Posterior vena cava (tissue), 2 donors: ENCODE measurements at regions not wholly inside any gene's neighbourhood (a gene's known extent, or its start where the extent isn't known, plus 50 kb on each side); places are given as distances from the start of the nearest gene placed in this dataset.

Source experiments
- DNase-seq: peaks from one replicate; pipeline ENCODE4 v3.0.0-alpha.2; 2020; ENCODE audit warnings: low spot score
- intact Hi-C, 2 donors: fragments of 100-400 bp; cut with DNase I; formaldehyde crosslinking; loops; one replicate each; pipeline versions ENCODE4 v1.14.1 to v1.14.2; 2022 to 2023
- donor health status: DM: yes; HTN: yes; CAD: no.
- donor health status: DM: yes; HTN: yes; CAD: no.

DNA sequence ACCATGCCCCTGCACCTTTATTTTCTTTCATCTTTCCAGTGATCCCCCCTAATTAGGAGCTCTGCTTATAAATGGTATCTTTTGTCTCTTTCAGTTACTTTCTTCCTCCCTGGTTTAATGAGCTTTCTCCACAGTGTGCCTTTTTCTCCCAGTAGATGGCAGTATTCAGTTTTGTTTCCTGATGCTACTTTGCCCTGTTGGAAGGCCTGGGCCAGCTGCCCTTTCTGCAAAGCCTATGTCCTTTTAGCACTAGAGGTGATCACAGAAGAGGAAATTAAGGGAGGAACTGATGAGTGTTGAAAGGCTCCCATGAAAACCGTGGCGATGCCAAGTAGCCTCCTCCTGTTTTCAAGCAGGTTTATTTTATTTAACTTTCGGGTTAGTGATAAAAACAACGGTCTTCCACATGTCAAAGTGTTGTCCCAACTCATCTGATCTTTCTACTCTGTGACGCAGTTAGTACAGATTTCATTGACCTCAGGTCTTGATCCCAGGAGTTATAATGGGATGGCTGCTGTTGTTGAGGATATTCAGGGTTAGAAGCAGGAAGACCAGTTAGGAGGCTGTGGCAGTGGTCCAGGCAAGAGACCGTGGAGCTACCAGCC lies 184.2 kb upstream of the BMP2 start:
- no peak for DNase-seq
- intact Hi-C loops, result no loop called here

DNA sequence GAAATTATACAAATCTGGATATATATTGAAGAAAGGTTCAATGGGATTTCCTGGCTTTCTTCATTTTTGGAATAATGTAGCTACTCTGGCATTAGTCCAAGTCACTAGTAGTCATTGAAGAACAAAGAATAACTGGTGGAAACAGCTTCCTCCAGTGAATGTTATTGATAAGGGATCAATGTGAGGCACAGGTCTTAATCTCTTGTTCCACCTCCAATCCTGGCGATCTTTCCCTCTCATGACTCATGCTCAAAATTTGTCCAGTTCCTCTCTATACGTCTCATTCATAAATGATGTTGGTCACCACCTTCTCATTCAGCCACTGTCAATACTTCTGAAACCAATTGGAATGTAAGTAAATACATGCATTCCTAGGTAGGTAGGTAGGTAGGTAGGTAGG lies 185.0 kb upstream of the BMP2 start:
- intact Hi-C loops, result no loop called here

DNA sequence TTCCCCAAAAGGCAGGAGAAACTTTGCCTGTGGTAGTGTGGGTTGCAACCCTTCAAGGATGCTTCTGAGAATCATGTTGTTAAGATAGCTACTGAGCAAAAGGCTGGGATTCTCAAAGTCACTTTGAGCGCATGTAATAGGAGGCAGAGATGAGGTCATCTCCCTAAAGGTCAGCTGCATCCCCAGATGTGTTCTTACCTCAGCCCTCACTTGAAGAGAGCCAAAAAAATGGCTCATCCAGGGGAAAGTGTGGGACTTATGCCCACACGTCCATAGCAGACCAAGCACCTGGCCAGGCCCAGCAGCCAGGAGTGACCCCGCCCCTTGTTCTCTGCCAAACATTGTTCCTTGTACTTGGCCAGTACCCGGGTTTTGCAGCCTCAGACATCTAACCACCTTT lies 187.0 kb upstream of the BMP2 start:
- no peak for DNase-seq
- intact Hi-C loops, result no loop called here

More for the DNA sequence above, 185.0 kb upstream of the BMP2 start:
- no peak for DNase-seq

DNA sequence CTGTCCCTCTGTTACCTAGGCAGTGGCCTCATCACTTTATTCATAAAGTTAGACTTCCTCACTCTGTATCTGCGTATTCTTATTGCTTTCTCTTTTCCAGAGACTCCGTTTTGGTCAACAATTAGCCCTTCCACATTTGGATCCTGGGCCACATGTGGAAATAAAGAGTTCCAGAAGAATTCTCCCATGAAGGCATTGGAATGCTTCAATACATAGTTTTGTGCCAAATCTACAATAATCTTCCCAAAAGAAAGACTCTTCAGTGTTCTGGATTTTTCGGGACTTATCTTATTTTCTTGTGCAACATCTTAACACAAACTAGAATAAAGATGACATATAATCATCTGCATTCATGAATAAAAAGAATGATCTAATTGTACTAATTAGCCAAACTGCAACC lies 187.7 kb upstream of the BMP2 start:
- intact Hi-C loops, result no loop called here
- no peak for DNase-seq

DNA sequence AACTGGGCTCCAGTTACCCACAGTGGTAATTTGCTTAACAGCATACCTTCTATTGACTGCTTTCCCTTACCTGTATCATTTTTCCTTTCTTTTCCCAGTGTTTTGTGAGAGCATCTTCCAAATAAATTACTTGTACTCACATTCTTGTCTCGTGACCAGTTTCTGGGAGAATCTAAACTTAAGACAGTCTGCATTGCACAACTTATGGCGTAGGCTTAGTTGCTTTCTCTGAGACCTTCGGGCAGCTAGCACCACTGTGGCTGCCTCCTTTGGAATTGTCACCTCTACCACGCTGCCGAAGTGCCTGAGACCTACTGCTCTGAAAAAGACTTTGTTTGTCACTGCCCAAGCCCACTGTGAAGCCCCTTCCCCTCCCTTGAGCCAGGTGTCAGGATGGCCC lies 188.1 kb upstream of the BMP2 start:
- no peak for DNase-seq
- intact Hi-C loops, result no loop called here

DNA sequence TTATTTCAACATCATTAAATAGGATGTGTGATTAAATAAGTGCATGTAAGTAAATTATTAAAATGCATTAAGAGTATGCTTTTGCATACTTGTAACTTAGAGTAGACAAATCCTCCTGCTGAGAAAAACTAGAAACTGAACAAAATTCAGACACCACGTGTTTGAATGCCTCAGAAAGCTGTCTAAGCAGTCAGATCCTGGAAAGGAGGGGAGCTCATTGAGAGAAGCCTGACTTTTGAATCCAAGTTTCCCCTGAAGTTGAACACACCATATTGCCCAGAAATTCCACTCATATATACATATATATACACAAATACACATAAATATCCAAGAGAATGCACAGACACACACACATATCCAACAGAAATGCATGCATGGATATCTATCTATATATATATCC lies 190.0 kb upstream of the BMP2 start:
- intact Hi-C loops, result no loop called here

DNA sequence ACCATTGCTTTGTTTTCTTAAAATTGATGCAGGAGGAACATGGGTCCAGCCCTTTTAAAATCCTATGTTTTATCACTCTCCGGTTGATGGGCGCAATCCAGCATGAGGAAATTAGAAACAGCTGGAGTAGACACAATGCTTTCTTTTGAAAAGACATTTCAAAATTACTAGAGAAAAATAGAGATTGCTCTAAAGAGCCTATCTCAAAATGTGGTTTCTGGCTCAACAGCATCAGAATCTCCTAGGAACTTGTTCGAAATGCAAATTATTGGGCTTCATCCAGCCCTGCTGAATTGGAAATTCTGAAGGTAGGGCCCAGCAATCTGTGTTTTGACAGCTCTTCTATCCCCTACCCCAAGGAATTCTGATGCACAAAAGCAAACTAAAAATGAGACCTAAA lies 190.8 kb upstream of the BMP2 start:
- intact Hi-C loops, result no loop called here
- DNase-seq, result no peak

More for the DNA sequence above, 190.0 kb upstream of the BMP2 start:
- DNase-seq, result no peak

DNA sequence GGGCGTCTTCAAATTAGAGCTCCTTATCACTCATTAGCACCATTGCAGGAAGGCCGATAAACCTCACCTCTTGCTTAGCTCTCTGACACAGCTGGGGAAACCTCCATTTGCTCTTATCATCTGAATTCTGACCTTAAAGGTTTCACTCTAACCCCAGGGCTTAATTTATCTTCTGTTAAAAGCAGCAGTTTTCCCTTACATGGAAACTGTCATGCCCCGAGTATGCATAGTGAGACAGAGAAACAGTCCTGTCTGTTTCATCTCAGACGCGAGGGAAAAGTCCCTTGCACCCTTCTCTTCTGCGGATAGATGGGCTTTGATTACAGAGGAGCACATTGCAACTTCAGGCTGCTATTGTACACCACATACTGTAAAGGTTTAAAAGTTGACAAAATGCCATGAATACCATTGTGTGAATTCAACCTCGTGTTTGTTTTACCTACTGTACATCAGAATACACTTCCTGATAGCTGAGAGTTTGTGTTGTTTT lies 191.5 kb upstream of the BMP2 start:
- DNase-seq, result no peak
- intact Hi-C loops, result no loop called here

DNA sequence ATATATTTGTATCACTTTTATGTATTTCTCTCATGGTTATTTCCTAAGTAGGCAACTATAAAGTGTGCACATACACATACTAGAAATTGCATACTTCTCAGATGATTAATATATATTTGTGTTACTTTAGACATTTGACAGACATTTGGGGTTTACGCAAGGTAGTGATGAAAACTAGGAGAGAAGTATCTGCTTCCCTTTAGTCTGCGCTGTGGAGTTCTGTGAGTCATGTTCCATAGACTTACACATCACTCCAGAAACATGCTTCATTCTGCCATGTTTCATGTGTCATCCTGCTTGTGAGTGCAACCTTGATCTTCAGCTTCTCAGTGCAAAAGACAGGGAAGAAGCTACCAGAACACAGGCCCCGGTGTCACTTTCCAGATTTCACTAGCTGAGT lies 200.7 kb upstream of the BMP2 start:
- no peak for DNase-seq
- intact Hi-C loops, result no loop called here

DNA sequence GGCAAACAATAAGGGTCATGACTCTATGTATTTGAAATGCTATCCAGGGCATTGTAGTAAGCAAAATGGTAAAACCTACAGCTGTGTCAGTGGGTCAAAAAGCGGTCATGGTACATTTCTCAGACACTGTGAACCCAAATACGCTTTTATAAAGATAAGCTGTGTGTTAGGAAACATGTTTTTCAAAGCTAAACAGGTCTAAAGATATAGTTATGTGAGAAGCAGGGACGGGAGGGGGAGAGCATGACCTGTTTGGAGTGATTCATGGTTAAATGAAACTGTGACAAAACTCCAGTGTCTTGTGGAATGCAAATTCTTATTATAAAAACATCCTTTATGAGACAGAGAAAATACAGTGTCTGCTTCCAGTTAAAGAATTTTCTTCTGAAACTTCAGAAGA lies 205.4 kb upstream of the BMP2 start:
- no peak for DNase-seq
- intact Hi-C loops, result no loop called here

DNA sequence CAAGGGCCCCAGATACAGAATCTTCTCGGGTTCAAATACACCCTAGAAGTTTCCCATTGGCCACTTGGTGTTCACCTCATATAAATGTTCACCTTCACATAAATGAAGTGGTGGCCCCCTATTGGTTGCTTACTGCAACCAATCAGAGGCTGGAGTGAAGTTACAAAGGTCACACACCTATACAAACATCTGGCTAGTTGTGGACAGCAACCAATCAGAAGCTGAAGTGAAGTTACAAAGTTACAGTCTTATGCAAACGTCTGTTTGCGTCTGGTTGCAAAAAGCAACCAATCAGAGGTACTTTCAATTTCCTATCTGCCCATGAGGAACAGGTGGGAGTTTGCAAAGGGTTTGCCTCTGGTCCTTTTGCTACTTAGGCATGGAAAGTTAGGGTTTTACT lies 206.5 kb upstream of the BMP2 start:
- intact Hi-C loops, result no loop called here

DNA sequence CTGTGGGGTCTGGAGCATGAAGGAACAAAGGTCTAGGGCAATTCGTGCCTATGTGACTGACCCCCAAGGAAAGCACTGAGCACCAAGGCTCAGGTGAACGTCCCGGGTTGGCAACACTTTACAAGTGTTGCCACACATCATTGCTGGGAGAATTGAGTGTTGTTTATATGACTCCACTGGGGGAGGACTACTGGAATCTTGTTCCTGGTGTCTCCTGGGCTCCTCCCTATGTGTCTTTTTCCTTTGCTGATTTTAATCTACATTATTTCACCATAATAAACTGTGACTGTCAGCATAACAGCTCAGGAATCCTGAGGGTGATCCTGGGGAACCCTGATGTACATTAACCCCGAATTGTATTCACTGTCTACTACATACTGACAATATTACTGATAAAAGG lies 207.7 kb upstream of the BMP2 start:
- no peak for DNase-seq
- intact Hi-C loops, result no loop called here

More for the DNA sequence above, 206.5 kb upstream of the BMP2 start:
- DNase-seq, result no peak

DNA sequence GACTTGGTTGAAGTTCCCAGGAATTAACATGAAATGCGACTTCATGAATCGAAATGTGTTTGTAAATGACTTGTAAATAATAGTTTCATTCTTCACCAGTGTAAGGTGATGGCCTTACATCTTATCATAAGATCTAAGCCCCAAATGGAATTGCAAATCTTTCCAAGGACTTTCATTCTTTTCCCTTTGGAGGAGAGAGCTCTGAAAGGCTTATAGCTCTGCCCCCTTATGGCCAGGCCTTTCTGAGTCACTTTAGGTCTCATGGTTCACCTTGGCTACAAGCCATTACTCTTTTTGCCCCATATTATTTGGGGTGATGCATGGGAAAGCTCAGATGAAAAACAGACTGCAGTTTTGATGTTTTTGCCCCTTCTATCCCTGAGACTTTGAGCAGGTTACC lies 209.1 kb upstream of the BMP2 start:
- intact Hi-C loops, result no loop called here
- DNase-seq, result no peak

DNA sequence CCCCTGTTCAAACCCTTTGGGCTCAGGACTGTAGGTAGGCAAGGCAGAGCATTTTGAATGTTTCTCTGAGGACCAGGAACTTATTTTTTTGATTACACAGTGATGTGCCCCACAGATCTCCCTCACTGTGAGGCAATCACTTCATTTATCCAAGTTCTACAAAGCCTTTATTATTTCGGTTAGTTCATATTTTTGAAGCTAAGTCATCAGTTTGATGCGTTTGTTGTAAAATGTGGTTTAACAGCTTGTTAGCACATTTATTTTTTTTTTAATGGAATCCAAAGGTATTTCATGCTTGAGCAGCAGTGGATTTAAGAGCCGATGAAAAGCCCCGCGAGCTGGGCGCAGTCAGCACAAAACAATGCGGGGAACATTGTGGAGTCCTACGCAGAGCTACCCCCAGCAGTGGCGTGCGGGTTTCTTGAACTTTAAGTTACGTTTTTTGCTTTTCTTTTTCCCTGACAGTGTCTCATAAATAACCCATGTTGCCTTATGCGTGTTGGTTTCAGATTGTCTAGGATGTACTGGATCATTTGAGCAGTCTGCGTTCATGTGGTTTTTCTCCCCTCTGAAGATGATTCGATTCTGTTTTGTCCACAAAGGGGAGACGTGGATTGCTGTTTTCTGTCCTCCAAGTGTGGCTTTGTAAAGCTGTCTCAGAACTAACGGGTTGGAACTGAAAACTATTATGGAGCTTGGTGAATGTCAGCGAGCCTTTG lies 233.6 kb upstream of the BMP2 start:
- DNase-seq, result no peak
- intact Hi-C loops, result no loop called here

DNA sequence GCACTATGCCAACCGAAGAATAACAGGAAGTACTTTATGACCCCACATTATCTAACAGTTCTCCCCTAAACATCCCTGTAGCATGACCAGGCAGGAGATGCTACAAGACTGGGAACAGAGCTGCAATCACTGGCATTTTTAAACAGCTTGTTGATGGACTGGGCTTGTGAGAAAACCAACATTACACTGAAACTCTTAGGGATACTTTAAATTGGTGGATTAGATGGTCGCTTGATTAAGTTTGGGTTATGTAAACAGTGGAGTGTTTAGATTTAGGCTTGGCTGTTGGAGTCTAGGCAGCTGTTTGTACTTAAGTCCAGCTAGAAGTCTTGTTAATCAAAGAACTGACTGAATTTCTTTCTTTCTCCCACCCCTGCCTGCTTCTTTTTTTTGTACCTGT lies 234.1 kb upstream of the BMP2 start:
- no peak for DNase-seq
- intact Hi-C loops, result no loop called here

DNA sequence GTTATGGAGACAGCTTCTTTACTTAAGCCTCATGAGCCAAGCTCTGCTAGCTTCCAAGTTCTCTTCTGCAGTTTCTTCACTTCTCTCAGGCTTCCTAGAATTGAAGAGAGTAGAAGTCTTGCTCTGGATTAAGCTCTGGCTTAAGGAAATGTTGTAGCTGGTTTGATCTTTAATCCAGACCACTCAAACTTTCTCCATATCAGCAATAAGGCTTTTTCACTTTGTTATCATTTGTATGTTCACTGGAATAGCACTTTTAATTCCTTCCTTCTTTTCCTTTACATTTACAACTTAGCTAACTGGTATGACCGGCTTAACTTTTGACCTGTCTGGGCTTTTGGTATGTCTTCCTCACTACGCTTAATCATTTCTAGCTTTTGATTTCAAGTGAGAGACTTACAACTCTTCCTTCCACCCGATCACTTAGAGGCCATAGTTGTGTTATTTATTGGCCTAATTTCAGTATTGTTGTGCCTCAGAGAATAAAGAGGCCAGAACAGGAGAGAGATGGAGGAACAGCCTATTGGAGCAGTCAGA lies 236.6 kb upstream of the BMP2 start:
- no peak for DNase-seq
- intact Hi-C loops, result no loop called here

DNA sequence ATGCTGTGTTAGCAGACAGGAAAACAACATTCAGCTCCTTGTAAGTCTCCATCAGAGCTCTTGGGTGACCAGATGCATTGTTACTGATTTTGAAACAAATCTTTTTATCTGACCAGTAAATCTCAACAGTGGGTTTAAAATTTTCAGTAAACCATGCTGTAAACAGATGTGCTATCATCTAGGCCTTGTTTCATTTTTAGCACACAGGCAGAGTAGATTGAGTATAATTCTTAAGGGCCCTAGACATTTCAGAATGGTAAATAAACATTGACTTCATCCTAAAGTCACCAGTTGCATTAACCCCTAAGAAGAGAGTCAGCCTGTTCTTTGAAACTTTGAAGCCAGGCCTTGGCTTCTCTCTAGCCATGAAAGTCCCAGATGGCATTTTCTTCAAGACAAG lies 237.2 kb upstream of the BMP2 start:
- intact Hi-C loops, result no loop called here
- DNase-seq, result no peak

DNA sequence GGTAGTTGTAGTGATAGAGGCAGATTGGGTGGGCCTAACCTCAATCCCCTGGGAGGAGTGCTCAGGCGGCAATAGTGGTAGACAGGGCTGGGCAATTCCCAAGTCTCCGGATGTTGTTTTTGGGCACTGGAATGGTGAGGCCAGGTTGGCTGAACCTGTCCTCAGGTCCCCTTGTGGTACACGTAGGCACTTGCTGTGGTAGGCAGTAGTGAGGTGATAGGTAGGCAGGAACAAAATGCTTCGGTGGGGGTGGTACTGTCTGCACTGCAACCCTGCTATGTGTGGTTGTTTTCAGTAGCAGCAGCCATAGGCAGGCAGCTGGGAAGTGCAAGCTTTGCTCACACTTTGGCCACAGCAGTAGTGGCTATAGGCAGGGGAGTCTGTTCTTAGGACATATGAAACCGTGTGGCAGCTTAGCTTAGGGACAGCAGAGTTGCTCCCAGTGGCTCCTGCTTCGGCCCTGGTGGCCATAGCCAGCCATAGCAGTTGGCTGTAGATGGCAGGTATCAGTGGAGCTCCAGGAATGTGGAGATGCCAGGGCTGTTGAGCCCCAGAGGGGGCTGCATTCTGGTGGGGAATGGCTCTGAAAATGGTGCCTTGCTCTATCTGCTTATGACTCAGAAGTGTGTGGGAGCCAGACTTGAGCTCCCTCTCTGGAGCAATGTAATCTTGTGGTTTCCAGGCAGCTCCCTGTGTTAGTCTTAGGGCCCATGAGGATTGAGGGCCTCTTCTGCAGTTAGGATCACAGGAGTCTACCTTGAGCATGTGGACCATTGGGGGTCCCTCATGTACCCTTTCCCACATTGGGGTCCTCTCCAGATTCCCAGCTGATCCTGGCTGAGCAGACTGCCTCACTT lies 241.8 kb upstream of the BMP2 start:
- intact Hi-C loops, result loop anchor here in 1 of 2 donors (10.0 kb wide), 1 partner anchor 591 kb away; no protein-coding TSS in a partner anchor
- DNase-seq, result no peak

DNA sequence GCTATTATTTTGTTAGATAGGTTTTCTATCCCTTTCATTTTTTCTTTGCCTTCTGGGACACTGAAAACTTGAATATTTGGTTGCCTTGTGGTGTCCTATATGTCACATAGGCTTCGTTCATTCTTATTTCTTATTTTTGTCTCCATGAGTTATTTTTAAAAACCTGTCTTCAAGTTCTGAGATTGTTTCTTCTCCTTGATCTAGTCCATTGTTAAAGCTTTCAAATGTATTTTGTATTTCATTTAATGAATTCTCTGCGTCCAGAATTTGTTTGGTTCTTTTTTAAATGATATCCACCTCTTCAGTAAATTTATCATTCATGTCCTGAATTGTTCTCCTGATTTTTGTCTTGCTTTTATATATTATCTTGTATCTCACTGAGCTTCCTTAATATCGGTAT lies 243.2 kb upstream of the BMP2 start:
- DNase-seq, result no peak
- intact Hi-C loops, result loop anchor here in 1 of 2 donors (10.0 kb wide), 1 partner anchor 590 kb away; no protein-coding TSS in a partner anchor

DNA sequence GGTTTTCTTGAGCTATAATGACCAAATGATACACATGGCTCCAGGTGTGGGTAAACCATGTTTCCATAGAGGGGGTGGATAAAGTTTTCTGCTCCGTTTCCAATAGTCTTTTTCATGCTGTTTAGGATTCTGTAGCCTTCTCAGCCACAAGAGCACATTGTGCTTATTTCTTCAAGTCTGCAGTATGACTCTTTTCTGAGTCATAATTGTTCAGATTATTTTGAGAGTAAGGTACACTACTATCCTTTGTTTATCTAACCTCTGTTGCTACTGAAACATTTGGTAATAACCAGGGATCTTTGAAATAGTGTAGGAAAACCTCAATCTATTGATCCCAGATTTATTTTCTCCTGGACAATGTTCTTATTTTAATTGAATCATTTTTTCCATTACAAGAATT lies 247.9 kb upstream of the BMP2 start:
- DNase-seq, result no peak
- intact Hi-C loops, result no loop called here
